Neuronal stem cell (in vitro differentiated cells): ENCODE measurements at regions not wholly inside any gene's neighbourhood (a gene's known extent, or its start where the extent isn't known, plus 50 kb on each side); places are given as distances from the start of the nearest gene placed in this dataset.
"Not testable (repeated sequence)": the region's sequence is repeated elsewhere in the genome, so short reads cannot be mapped to it uniquely, and the experiment has no call there.

Source experiments
- DNase-seq: peaks from one replicate; pipeline ENCODE4 v3.0.0-alpha.2; 2013; ENCODE audit warnings: low spot score
- H2AFZ ChIP-seq: one replicate; pipeline ENCODE4 v1.6.1; 2013; ENCODE audit warnings: mild to moderate bottlenecking, low read length, inconsistent platforms
- H2AK5ac ChIP-seq: 2 replicates; pipeline ENCODE4 v1.6.1; 2013; ENCODE audit warnings: low read depth, mild to moderate bottlenecking, inconsistent platforms, low read length, moderate library complexity, mixed read lengths
- H2BK120ac ChIP-seq: 2 replicates; pipeline ENCODE4 v1.6.1; 2013; ENCODE audit warnings: low read depth, mild to moderate bottlenecking, inconsistent platforms, low read length, moderate library complexity, mixed read lengths
- H2BK12ac ChIP-seq: one replicate; pipeline ENCODE4 v1.6.1; 2013; ENCODE audit warnings: low read length, inconsistent platforms
- H2BK15ac ChIP-seq: 2 replicates; pipeline ENCODE4 v1.6.1; 2013; ENCODE audit warnings: mild to moderate bottlenecking, low read length, inconsistent platforms, mixed read lengths
- H2BK5ac ChIP-seq: one replicate; pipeline ENCODE4 v1.6.1; 2013; ENCODE audit warnings: inconsistent platforms, mild to moderate bottlenecking, low read length, moderate library complexity
- H3K14ac ChIP-seq: one replicate; pipeline ENCODE4 v1.6.1; 2013; ENCODE audit warnings: low read length, inconsistent platforms
- H3K18ac ChIP-seq: 2 replicates; pipeline ENCODE4 v1.6.1; 2013; ENCODE audit warnings: low read length, inconsistent platforms
- H3K23ac ChIP-seq: 2 replicates; pipeline ENCODE4 v1.6.1; 2013; ENCODE audit warnings: low read depth, mild to moderate bottlenecking, mixed read lengths, low read length, inconsistent platforms; ENCODE audit not compliant: poor library complexity
- H3K27ac ChIP-seq: replicated peaks from 3 replicates; pipeline ENCODE4 v1.5.1; 2013; ENCODE audit warnings: low read length, inconsistent platforms
- H3K27me3 ChIP-seq, 3 experiments: 2 replicates each; pipeline ENCODE4 v1.6.1; 2013; ENCODE audit warnings: low read length in 3 of 3, mild to moderate bottlenecking in 2 of 3, inconsistent platforms in 1 of 3, low read depth in 1 of 3, mixed read lengths in 1 of 3, moderate library complexity in 1 of 3; ENCODE audit not compliant: control insufficient read depth in 3 of 3, insufficient read depth in 3 of 3
- H3K36me3 ChIP-seq, 2 donors: replicated peaks in 1 of 2; 2 replicates each; pipeline ENCODE4 v1.6.1; 2013; ENCODE audit warnings: low read length in 2 of 2; ENCODE audit not compliant: control insufficient read depth in 2 of 2, insufficient read depth in 2 of 2
- H3K4ac ChIP-seq: 2 replicates; pipeline ENCODE4 v1.6.1; 2013; ENCODE audit warnings: inconsistent platforms, mild to moderate bottlenecking, low read length, moderate library complexity
- H3K4me1 ChIP-seq, 2 donors: 1 replicate in 1 of 2; 2 replicates in 1 of 2; pipeline ENCODE4 v1.6.1; 2013; ENCODE audit warnings: low read length in 2 of 2, low read depth in 1 of 2; ENCODE audit not compliant: control insufficient read depth in 2 of 2, insufficient read depth in 1 of 2
- H3K4me2 ChIP-seq: one replicate; pipeline ENCODE4 v1.6.1; 2013; ENCODE audit warnings: mild to moderate bottlenecking, low read length, inconsistent platforms; ENCODE audit not compliant: insufficient read depth, poor library complexity, severe bottlenecking
- H3K4me3 ChIP-seq, 2 donors: 2 replicates each; pipeline ENCODE4 v1.5.1; 2013; ENCODE audit warnings: low read length in 2 of 2, mild to moderate bottlenecking in 2 of 2, inconsistent platforms in 1 of 2, moderate library complexity in 1 of 2
- H3K79me1 ChIP-seq: one replicate; pipeline ENCODE4 v1.6.1; 2013; ENCODE audit warnings: low read depth, mild to moderate bottlenecking, inconsistent platforms, low read length, moderate library complexity
- H3K9ac ChIP-seq: one replicate; pipeline ENCODE4 v1.6.1; 2013; ENCODE audit warnings: mild to moderate bottlenecking, low read depth, low read length, inconsistent platforms; ENCODE audit not compliant: poor library complexity
- H3K9me3 ChIP-seq, 2 donors: replicated peaks in 1 of 2; 2 replicates each; pipeline versions ENCODE3 to v1.6.1; 2013; ENCODE audit warnings: low read length in 2 of 2, mild to moderate bottlenecking in 2 of 2, inconsistent platforms in 1 of 2, low read depth in 1 of 2, mixed read lengths in 1 of 2, moderate library complexity in 1 of 2; ENCODE audit not compliant: control insufficient read depth in 2 of 2, insufficient read depth in 1 of 2
- H4K8ac ChIP-seq: one replicate; pipeline ENCODE4 v1.6.1; 2013; ENCODE audit warnings: low read depth, mild to moderate bottlenecking, inconsistent platforms, low read length, moderate library complexity
- H4K91ac ChIP-seq: one replicate; pipeline ENCODE4 v1.6.1; 2013; ENCODE audit warnings: low read length, low read depth, mild to moderate bottlenecking, inconsistent platforms; ENCODE audit not compliant: poor library complexity
- WGBS, 2 donors: extraction: QIAGEN DNeasy Blood & Tissue Kit; methylation state at CpG; one replicate each; pipeline ENCODE4 v1.1.7; 2013; ENCODE audit warnings: missing lambda C conversion rate in 2 of 2, mixed read lengths in 1 of 2; ENCODE audit not compliant: insufficient read length in 2 of 2, insufficient replicate concordance in 1 of 2; ENCODE audit errors: extremely low coverage in 2 of 2; 5-methylcytosine and 5-hydroxymethylcytosine counted together

DNA sequence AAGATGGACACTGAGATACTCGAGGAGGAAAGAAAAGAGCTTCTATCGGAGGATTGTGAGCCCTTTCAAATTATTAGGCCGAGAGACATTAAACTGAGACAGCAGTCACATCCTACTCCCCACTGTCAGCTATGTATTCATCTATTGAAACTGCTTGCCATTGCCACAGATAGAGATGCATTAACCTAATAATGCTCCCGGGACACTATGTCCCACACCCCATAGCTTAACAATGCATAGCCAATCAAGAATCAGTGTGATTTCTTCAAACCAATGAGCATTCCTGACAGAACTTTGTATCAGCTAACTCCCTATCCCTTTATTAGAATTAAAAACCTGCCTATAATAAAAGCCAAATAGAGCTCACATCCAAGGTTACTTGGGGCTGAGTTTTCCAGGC is 118.1 kb upstream of the NEIL3 start:
- H3K4ac ChIP-seq: no peak overlapping the region
- no peak overlapping the region for H2BK15ac ChIP-seq
- H3K18ac ChIP-seq: no peak overlapping the region
- H3K27ac ChIP-seq: no peak overlapping the region
- H3K79me1 ChIP-seq: no peaks in the 10 kb centered on the region
- H3K9me3 ChIP-seq: no peaks in the 10 kb centered on the region
- H3K9ac ChIP-seq: no peak overlapping the region
- H2AK5ac ChIP-seq: no peak overlapping the region
- DNase-seq: no peak
- H3K4me1 ChIP-seq: peaks cover 0 to 2% of the 10 kb centered on the region in 2 donors
- no peak overlapping the region for H2BK120ac ChIP-seq
- no peak overlapping the region for H3K23ac ChIP-seq
- H4K8ac ChIP-seq: no peak overlapping the region
- H3K14ac ChIP-seq: no peak overlapping the region
- no peak overlapping the region for H3K4me3 ChIP-seq
- H2BK5ac ChIP-seq: no peak overlapping the region
- no peak overlapping the region for H4K91ac ChIP-seq
- H2AFZ ChIP-seq: peak overlapping the region; percentile 51
- H3K27me3 ChIP-seq: no peaks in the 10 kb centered on the region
- H3K4me2 ChIP-seq: no peak overlapping the region
- no CpG with 5 or more reads among the region's 4 CpGs for whole genome bisulfite sequencing, 2 donors
- H2BK12ac ChIP-seq: no peak overlapping the region
- H3K36me3 ChIP-seq: no peaks in the 10 kb centered on the region

DNA sequence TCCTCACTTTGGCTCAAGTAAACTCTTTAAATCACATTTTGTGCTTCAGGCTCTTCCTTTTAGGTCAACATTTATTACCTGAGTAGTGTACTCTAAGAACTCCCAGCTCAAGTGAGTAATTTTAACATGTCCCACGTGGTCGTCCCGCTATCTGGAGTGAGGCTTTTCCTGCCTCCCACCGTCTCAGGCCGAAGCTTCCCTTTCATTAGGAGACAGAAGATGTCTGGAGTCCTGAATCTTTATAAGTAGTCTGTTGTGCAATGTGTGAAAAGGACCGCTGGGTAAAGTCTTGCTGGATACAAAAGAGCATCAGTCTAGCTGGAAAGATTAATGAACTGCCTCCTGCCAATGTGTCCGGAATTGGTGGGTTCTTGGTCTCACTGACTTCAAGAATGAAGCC is 117.7 kb upstream of the NEIL3 start:
- H3K36me3 ChIP-seq: no peaks in the 10 kb centered on the region
- H2BK12ac ChIP-seq: no peak overlapping the region
- H3K14ac ChIP-seq: no peak overlapping the region
- H3K9me3 ChIP-seq: no peaks in the 10 kb centered on the region
- H4K8ac ChIP-seq: no peak overlapping the region
- H3K27me3 ChIP-seq: no peaks in the 10 kb centered on the region
- H2BK120ac ChIP-seq: no peak overlapping the region
- peaks cover 0 to 2% of the 10 kb centered on the region in 2 donors for H3K4me1 ChIP-seq
- no peak overlapping the region for H3K4ac ChIP-seq
- H3K79me1 ChIP-seq: no peaks in the 10 kb centered on the region
- H2AK5ac ChIP-seq: no peak overlapping the region
- WGBS, 2 donors: no CpG with 5 or more reads among the region's 7 CpGs
- no peak overlapping the region for H3K4me3 ChIP-seq
- no peak overlapping the region for H2BK5ac ChIP-seq
- peak overlapping the region; percentile 51 for H2AFZ ChIP-seq
- H2BK15ac ChIP-seq: no peak overlapping the region
- no peak overlapping the region for H3K18ac ChIP-seq
- H3K4me2 ChIP-seq: no peak overlapping the region
- no peak overlapping the region for H3K9ac ChIP-seq
- no peak for DNase-seq
- H3K23ac ChIP-seq: no peak overlapping the region
- no peak overlapping the region for H3K27ac ChIP-seq
- no peak overlapping the region for H4K91ac ChIP-seq

DNA sequence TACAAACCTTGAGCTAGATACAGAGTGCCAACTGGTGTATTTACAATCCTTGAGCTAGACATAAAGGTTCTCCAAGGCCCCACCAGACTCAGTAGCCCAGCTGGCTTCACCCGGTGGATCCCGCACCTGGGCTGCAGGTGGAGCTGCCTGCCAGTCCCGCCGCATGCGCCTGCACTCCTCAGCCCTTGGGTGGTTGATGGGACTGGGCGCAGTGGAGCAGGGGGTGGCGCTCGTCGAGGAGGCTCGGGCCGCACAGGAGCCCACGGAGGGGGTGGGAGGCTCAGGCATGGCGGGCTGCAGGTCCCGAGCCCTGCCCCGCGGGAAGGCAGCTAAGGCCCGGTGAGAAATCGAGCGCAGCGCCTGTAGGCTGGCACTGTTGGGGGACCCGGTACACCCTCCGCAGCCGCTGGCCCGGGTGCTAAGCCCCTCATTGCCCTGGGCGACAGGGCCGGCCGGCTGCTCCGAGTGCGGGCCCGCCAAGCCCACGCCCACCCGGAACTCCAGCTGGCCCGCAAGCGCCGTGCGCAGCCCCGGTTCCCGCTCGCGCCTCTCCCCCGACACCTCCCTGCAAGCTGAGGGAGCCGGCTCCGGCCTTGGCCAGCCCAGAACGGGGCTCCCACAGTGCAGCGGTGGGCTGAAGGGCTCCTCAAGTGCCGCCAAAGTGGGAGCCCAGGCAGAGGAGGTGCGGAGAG is 116.5 kb upstream of the NEIL3 start:
- not testable (repeated sequence) for DNase-seq, H3K4me3 ChIP-seq

DNA sequence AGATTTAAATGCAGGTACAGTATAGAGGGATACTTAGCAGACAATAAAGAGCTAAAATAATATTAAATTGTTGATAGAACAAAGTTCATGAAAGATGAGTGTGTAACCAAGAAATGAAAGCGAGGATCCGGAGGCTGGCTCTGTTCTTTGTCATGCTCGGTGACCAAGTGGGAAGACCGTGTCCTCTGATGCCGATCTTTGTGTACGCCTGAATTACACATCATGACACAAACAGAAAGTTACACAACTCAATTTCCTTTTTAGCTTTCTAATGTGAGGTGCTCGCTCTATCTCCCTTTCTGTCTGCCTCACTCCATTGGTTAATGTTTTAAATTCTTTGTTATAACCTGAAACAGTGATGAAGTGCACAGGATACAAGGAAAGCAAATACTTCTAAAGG is 114.8 kb upstream of the NEIL3 start:
- no peak overlapping the region for H3K4me2 ChIP-seq
- no peak overlapping the region for H2AK5ac ChIP-seq
- no peaks in the 10 kb centered on the region for H3K36me3 ChIP-seq
- H3K9me3 ChIP-seq: no peaks in the 10 kb centered on the region
- H3K14ac ChIP-seq: no peak overlapping the region
- no peaks in the 10 kb centered on the region for H3K79me1 ChIP-seq
- no CpG with 5 or more reads among the region's 7 CpGs for WGBS, 2 donors
- H2BK120ac ChIP-seq: no peak overlapping the region
- H2AFZ ChIP-seq: no peak overlapping the region
- DNase-seq: no peak
- H3K27me3 ChIP-seq: no peaks in the 10 kb centered on the region
- H2BK15ac ChIP-seq: no peak overlapping the region
- no peak overlapping the region for H3K27ac ChIP-seq
- no peak overlapping the region for H3K9ac ChIP-seq
- H3K4me3 ChIP-seq: no peak overlapping the region
- no peak overlapping the region for H3K23ac ChIP-seq
- H3K4me1 ChIP-seq: peaks cover 0 to 2% of the 10 kb centered on the region in 2 donors
- H2BK12ac ChIP-seq: no peak overlapping the region
- H4K8ac ChIP-seq: no peak overlapping the region
- H2BK5ac ChIP-seq: no peak overlapping the region
- H3K4ac ChIP-seq: no peak overlapping the region
- no peak overlapping the region for H4K91ac ChIP-seq
- H3K18ac ChIP-seq: no peak overlapping the region

More for the DNA sequence above, 116.5 kb upstream of the NEIL3 start:
- H2BK15ac ChIP-seq, H3K4ac ChIP-seq, H3K23ac ChIP-seq, H3K14ac ChIP-seq, H3K9me3 ChIP-seq, H4K91ac ChIP-seq, H3K18ac ChIP-seq, H2BK120ac ChIP-seq, H3K36me3 ChIP-seq, H3K79me1 ChIP-seq, H3K4me1 ChIP-seq, H2AFZ ChIP-seq, H3K27me3 ChIP-seq, H3K9ac ChIP-seq, H2AK5ac ChIP-seq, H3K4me2 ChIP-seq, H3K27ac ChIP-seq, H4K8ac ChIP-seq, H2BK5ac ChIP-seq, H2BK12ac ChIP-seq: not testable (repeated sequence)
- no CpG with 5 or more reads among the region's 47 CpGs for WGBS, 2 donors
